ENCODE measurements at regions not wholly inside any gene's neighbourhood (a gene's known extent, or its start where the extent isn't known, plus 50 kb on each side); places are given as distances from the start of the nearest gene placed in this dataset.

GRCh38 chr13:26954976-26955375 lies 194.4 kb upstream of the GPR12 start:
- DNase-seq (ENCODE audit: low read depth): no peak
- no peak overlapping the region for H3K4me3 ChIP-seq (ENCODE audit: low read depth, low read length)
- TF ChIP-seq, protein P1, sequence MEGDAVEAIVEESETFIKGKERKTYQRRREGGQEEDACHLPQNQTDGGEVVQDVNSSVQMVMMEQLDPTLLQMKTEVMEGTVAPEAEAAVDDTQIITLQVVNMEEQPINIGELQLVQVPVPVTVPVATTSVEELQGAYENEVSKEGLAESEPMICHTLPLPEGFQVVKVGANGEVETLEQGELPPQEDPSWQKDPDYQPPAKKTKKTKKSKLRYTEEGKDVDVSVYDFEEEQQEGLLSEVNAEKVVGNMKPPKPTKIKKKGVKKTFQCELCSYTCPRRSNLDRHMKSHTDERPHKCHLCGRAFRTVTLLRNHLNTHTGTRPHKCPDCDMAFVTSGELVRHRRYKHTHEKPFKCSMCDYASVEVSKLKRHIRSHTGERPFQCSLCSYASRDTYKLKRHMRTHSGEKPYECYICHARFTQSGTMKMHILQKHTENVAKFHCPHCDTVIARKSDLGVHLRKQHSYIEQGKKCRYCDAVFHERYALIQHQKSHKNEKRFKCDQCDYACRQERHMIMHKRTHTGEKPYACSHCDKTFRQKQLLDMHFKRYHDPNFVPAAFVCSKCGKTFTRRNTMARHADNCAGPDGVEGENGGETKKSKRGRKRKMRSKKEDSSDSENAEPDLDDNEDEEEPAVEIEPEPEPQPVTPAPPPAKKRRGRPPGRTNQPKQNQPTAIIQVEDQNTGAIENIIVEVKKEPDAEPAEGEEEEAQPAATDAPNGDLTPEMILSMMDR (IDR thresholded peaks at IDR 0.05; ENCODE audit: control insufficient read depth, extremely low read depth, insufficient read depth): no peak

GRCh38 chr13:26953291-26953690 lies 192.7 kb upstream of the GPR12 start:
- TF ChIP-seq, protein P1 (IDR thresholded peaks at IDR 0.05; ENCODE audit: control insufficient read depth, extremely low read depth, insufficient read depth): no peak
- no peak for DNase-seq (ENCODE audit: low read depth)
- no peak overlapping the region for H3K4me3 ChIP-seq (ENCODE audit: low read depth, low read length)

- H3K4me3 ChIP-seq (ENCODE audit: low read depth, low read length): no peak overlapping the region
- DNase-seq (ENCODE audit: low read depth): no peak
- TF ChIP-seq, protein P1 (IDR thresholded peaks at IDR 0.05; ENCODE audit: control insufficient read depth, extremely low read depth, insufficient read depth): no peak
Measured at GRCh38 chr13:26952551-26953143, 192.1 kb upstream of the GPR12 start.

GRCh38 chr13:26951581-26952177 lies 191.1 kb upstream of the GPR12 start:
- no peak overlapping the region for H3K4me3 ChIP-seq (ENCODE audit: low read depth, low read length)
- TF ChIP-seq, protein P1 (IDR thresholded peaks at IDR 0.05; ENCODE audit: control insufficient read depth, extremely low read depth, insufficient read depth): no peak
- DNase-seq (ENCODE audit: low read depth): no peak

DNA sequence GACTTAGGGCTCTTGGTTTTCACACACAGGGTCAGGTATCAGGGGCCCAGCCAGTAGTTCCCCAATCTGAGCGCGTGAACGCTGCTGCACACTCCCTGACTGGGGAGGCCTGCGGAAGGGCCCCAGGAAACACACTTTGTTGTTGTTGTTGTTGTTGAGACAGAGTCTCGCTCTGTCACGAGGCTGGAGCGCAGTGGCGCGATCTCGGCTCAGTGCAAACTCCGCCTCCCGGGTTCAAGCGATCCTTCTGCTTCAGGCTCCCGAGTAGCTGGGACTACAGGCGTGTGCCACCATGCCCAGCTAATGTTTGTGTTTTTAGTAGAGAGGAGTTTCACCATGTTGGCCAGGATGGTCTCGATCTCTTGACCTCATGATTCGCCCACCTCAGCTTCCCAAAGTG lies 190.4 kb upstream of the GPR12 start:
- DNase-seq (ENCODE audit: low read depth): no peak
- TF ChIP-seq, protein P1 (IDR thresholded peaks at IDR 0.05; ENCODE audit: control insufficient read depth, extremely low read depth, insufficient read depth): no peak
- H3K4me3 ChIP-seq (ENCODE audit: low read depth, low read length): no peak overlapping the region

DNA sequence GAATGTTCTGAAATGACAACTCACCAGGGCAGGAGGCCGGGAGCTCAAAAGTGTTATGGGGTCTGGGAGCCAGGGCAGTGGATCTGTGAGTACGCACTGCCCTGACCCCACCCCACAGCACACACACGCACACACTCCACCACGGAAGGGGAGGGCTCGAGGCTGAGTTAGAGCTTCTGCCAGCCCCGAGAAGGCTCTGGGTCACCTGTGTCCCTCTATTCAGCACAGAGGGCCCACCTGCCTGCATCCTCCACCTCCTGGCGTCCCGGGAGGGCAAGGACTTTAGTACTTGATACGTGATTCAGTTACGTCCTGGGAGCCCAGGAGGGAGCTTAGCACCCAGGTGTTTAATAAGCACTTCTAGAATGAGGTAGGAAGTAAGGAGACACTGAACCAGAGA lies 190.0 kb upstream of the GPR12 start:
- TF ChIP-seq, protein P1 (IDR thresholded peaks at IDR 0.05; ENCODE audit: control insufficient read depth, extremely low read depth, insufficient read depth): no peak
- no peak overlapping the region for H3K4me3 ChIP-seq (ENCODE audit: low read depth, low read length)
- DNase-seq (ENCODE audit: low read depth): no peak
